GM12801 (cell line): ENCODE measurements at regions not wholly inside any gene's neighbourhood (a gene's known extent, or its start where the extent isn't known, plus 50 kb on each side); places are given as distances from the start of the nearest gene placed in this dataset.

ENCODE experiments used
- CTCF ChIP-seq: IDR thresholded peaks from one replicate; pipeline ENCODE4 v1.5.1; 2011; ENCODE audit warnings: control low read depth; ENCODE audit not compliant: insufficient read length; ENCODE audit errors: extremely low read depth

GRCh38 chr5:173814053-173814452, 74.1 kb upstream of the CPEB4 start:
- no peak for TF ChIP-seq CTCF

DNA sequence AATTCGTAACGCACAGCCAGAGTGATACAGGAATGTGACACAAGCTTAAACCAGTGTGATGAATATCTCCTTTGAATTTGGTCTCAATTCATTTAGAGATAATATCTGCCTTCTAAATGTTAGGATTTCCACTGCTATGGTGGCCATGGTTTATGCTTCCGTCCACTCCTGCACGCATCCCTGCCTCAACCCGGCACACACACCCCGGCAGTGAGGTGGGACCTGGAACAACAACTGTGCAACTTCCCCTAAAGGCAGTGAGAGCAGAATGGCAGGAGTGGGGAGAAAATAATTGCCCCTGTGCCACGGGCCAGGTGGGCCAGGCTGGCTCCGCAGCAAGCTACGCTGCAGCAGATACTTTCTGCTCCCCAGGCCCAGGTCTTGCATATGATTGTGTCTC, 72.6 kb upstream of the CPEB4 start:
- no peak for TF ChIP-seq CTCF

GRCh38 chr5:173816728-173817127, 71.4 kb upstream of the CPEB4 start:
- TF ChIP-seq CTCF: no peak

GRCh38 chr5:173817561-173817960, 70.6 kb upstream of the CPEB4 start:
- TF ChIP-seq CTCF: no peak

GRCh38 chr5:173819521-173819920, 68.6 kb upstream of the CPEB4 start:
- TF ChIP-seq CTCF: no peak

DNA sequence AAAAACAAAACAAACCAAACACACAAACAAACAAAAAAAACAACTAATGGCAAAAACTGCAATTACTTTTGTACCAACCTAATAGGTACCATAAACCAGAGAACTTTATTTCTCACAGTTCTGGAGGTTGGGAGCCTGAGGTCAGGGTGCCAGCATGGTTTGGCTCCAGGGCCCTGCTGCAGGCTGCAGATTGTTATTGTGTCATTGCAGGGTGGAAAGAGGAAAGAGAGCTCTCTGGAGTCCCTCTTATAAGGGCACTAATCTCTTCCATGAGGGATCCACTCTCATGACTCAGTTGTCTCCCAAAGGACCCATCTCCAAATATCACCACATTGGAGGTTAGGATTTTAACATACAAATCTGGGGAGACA, 64.9 kb upstream of the CPEB4 start:
- TF ChIP-seq CTCF: no peak

GRCh38 chr5:173823721-173824567, 64.2 kb upstream of the CPEB4 start:
- no peak for TF ChIP-seq CTCF
